IPS-15b (cell line): ENCODE measurements at regions not wholly inside any gene's neighbourhood (a gene's known extent, or its start where the extent isn't known, plus 50 kb on each side); places are given as distances from the start of the nearest gene placed in this dataset.

ENCODE experiments used
- H3K27me3 ChIP-seq: one replicate; pipeline ENCODE4 v1.6.1; 2013; ENCODE audit warnings: low read length; ENCODE audit not compliant: control insufficient read depth, insufficient read depth
- H3K36me3 ChIP-seq: one replicate; pipeline ENCODE4 v1.6.1; 2013; ENCODE audit warnings: low read length; ENCODE audit not compliant: control insufficient read depth, insufficient read depth
- H3K4me1 ChIP-seq: one replicate; pipeline ENCODE4 v1.6.1; 2013; ENCODE audit warnings: mild to moderate bottlenecking, low read length; ENCODE audit not compliant: control insufficient read depth, insufficient read depth
- H3K4me3 ChIP-seq: one replicate; pipeline ENCODE4 v1.5.1; 2013; ENCODE audit warnings: low read depth, low read length
- H3K9ac ChIP-seq: one replicate; pipeline ENCODE4 v1.6.1; 2013; ENCODE audit warnings: low read depth, mild to moderate bottlenecking, low read length
- H3K9me3 ChIP-seq: one replicate; pipeline ENCODE4 v1.6.1; 2013; ENCODE audit warnings: mild to moderate bottlenecking, low read length; ENCODE audit not compliant: control insufficient read depth, insufficient read depth

DNA sequence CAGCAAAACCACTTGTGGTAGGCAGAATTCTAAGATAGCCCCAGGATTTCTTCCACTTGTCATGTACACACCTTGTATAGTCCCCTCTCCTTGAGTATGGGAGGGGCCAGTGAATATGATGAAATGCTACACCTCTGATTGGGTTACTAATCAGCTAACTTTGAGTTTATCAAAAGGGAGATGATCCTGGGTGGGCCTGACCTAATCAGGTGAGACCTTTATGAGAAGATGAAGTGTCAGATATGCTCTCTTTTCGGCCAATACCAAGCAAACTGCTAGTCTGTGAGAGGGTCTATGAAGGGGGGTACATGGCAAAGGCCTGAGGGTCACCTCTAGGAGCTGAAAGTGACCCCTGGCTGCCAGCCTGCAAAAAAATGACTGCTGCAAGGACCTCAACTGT is 154.3 kb upstream of the CRY1 start:
- H3K9ac ChIP-seq = no peak overlapping the region
- H3K4me3 ChIP-seq = no peak overlapping the region
- H3K4me1 ChIP-seq = no peaks in the 10 kb centered on the region
- no peaks in the 10 kb centered on the region for H3K9me3 ChIP-seq
- H3K36me3 ChIP-seq = no peaks in the 10 kb centered on the region
- H3K27me3 ChIP-seq = no peaks in the 10 kb centered on the region

DNA sequence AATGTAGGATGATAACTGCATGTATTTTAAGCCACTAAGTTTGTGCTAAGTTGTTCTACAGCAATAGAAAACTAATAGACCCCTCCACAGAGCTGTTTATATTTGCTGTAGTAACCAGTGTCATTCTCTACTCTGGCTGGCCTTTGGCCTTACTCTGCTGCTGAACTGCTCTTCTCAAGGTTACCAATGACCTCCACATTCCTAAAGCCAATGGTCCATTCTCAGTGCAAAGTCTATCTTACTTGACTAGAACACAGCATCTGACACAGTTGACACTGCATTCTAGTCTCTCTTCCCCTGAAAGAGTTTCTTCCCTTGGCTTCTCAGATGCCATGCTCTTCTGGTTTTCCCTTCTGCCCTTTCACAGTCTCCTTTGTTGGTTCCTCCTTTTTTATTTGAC is 154.8 kb upstream of the CRY1 start:
- Histone ChIP-seq H3K4me1 (no peaks in the 10 kb centered on the region), H3K27me3 (no peaks in the 10 kb centered on the region), H3K9me3 (no peaks in the 10 kb centered on the region), H3K36me3 (no peaks in the 10 kb centered on the region), H3K9ac (no peak overlapping the region), H3K4me3 (no peak overlapping the region)

- H3K9ac ChIP-seq = no peak overlapping the region
- H3K4me1 ChIP-seq = no peaks in the 10 kb centered on the region
- H3K27me3 ChIP-seq = no peaks in the 10 kb centered on the region
Measured at GRCh38 chr12:107251288-107251687, 157.9 kb upstream of the CRY1 start.

DNA sequence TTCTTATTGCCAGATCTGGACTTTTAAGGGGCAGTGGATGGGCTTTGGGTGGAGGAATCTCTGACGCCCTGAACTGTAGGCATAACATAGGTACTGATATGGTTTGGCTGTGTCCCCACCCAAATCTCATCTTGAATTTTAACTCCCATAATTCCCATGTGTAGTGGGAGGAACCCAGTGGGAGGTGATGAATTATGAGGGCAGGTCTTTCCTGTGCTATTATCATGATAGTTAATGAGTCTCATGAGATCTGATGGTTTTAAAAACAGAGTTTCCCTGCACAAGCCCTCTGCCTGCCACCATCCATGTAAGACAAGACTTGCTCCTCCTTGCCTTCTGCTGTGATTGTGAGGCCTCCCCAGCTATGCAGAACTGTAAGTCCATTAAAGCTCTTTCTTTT is 160.0 kb upstream of the CRY1 start:
- Histone ChIP-seq H3K27me3 (no peaks in the 10 kb centered on the region), H3K9me3 (no peaks in the 10 kb centered on the region), H3K4me3 (no peak overlapping the region), H3K9ac (no peak overlapping the region), H3K36me3 (no peaks in the 10 kb centered on the region), H3K4me1 (no peaks in the 10 kb centered on the region)

More at GRCh38 chr12:107251288-107251687, 157.9 kb upstream of the CRY1 start:
- H3K36me3 ChIP-seq = no peaks in the 10 kb centered on the region
- H3K4me3 ChIP-seq = no peak overlapping the region
- H3K9me3 ChIP-seq = no peaks in the 10 kb centered on the region

GRCh38 chr12:107254258-107254856 is 161.0 kb upstream of the CRY1 start:
- no peaks in the 10 kb centered on the region for H3K9me3 ChIP-seq
- no peak overlapping the region for H3K9ac ChIP-seq
- no peaks in the 10 kb centered on the region for H3K4me1 ChIP-seq
- no peaks in the 10 kb centered on the region for H3K36me3 ChIP-seq
- H3K4me3 ChIP-seq = no peak overlapping the region
- H3K27me3 ChIP-seq = no peaks in the 10 kb centered on the region

DNA sequence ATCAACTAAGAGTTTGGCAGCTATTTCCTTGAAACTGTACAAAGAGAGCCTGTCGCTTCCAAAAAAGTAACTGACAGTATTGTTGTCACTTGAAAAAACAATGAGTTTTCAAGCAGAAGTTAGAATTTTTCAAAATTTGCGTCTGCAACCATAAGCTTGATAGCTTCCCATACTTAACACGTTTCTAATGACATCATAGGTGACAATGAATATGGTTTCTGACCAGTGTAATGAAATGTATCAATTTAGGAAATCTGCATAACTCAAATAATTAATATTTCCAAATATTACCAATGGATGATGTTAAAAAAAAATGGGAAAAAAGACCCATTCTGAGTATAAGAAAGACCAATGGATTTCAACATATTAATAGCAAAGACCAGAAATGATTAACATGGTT is 165.4 kb upstream of the CRY1 start:
- no peak overlapping the region for H3K9ac ChIP-seq
- no peaks in the 10 kb centered on the region for H3K27me3 ChIP-seq
- no peaks in the 10 kb centered on the region for H3K9me3 ChIP-seq
- H3K4me3 ChIP-seq = no peak overlapping the region
- no peaks in the 10 kb centered on the region for H3K36me3 ChIP-seq
- H3K4me1 ChIP-seq = no peaks in the 10 kb centered on the region

DNA sequence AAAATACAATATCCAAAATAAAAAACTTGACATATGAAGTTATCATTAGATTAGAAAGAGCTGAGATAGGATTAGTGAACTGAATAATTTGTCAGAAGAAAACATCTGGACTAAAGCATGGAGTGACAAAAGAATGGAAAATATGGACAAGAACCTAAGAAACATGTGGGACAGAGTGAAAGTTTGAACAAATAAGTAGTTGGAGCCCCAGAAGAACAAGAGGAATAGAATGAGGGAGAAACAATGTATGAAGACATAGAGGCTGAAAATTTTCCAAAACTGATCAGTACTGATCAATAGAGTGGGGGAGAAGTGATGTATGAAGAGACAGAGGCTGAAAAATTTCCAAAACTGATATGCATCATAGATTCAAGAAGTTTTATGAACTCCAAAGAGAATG is 170.6 kb upstream of the CRY1 start:
- H3K9ac ChIP-seq = no peak overlapping the region

DNA sequence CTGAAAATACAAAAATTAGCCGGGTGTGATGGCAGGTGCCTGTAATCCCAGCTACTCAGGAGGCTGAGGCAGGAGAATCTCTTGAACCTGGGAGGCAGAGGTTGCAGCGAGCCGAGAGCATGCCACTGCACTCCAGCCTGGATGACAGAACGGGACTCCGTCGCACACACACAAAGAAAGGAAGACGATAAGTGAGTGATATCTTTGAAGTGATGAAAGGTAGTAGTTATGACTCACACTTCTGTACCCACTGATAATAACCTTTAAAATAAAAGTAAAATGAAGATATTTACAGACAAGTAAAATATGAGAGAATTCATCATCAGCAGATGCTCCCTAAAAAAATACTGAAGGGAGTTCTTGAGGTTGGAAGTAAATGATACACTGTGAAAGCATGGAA is 171.3 kb upstream of the CRY1 start:
- Histone ChIP-seq H3K9me3 (no peaks in the 10 kb centered on the region), H3K9ac (no peak overlapping the region), H3K4me3 (no peak overlapping the region), H3K36me3 (no peaks in the 10 kb centered on the region), H3K4me1 (no peaks in the 10 kb centered on the region), H3K27me3 (no peaks in the 10 kb centered on the region)

More for the DNA sequence above, 170.6 kb upstream of the CRY1 start:
- Histone ChIP-seq H3K27me3 (no peaks in the 10 kb centered on the region), H3K9me3 (no peaks in the 10 kb centered on the region), H3K4me3 (no peak overlapping the region), H3K4me1 (no peaks in the 10 kb centered on the region), H3K36me3 (no peaks in the 10 kb centered on the region)

DNA sequence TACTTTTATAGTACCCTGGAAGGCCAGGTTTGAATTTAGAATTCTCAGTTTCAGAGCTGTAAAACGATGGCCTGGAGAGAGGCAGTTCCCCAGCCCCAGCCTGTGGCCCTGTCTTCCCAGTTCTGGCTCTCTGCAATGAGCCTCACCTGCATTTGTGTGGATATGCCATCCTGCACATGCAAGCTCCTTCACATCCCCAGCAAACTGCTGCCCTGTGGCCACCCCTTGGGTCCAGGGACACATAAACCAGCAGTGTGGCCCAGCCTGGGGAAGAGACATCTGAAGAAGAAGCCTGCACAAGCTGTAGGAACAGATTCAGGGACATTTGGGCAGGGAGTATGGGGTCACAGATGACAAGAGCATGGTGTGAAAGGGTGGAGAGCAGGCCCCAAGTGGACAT is 174.3 kb upstream of the CRY1 start:
- H3K36me3 ChIP-seq = no peaks in the 10 kb centered on the region
- H3K9me3 ChIP-seq = no peaks in the 10 kb centered on the region
- H3K27me3 ChIP-seq = no peaks in the 10 kb centered on the region
- H3K4me3 ChIP-seq = no peak overlapping the region
- no peak overlapping the region for H3K9ac ChIP-seq
- H3K4me1 ChIP-seq = no peaks in the 10 kb centered on the region

GRCh38 chr12:107271523-107271922 is 178.2 kb upstream of the CRY1 start:
- H3K4me3 ChIP-seq = no peak overlapping the region
- no peaks in the 10 kb centered on the region for H3K36me3 ChIP-seq
- no peaks in the 10 kb centered on the region for H3K9me3 ChIP-seq
- no peak overlapping the region for H3K9ac ChIP-seq
- H3K4me1 ChIP-seq = no peaks in the 10 kb centered on the region
- H3K27me3 ChIP-seq = no peaks in the 10 kb centered on the region

DNA sequence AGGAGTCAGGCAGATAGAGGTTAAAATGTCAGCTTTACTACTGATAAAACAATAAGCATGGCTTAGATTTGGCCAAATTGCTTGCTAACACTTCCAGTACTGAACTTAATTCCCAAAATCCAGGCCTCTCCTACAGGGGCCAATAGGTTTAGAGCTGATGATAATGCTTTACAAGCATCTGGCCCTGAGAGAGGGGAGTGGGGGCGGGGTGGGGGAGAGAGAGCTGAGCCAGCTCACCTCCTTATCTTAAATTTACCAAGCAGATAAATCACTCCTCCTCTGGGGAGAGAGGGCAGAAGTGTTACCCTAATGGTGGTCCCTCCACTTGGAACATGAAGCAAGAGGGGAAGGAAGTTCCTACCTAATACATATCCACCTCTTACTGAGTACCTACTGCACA is 182.2 kb upstream of the CRY1 start:
- Histone ChIP-seq H3K9me3 (no peaks in the 10 kb centered on the region), H3K27me3 (no peaks in the 10 kb centered on the region), H3K4me3 (no peak overlapping the region), H3K36me3 (no peaks in the 10 kb centered on the region), H3K9ac (no peak overlapping the region), H3K4me1 (no peaks in the 10 kb centered on the region)

- Histone ChIP-seq H3K9me3 (no peaks in the 10 kb centered on the region), H3K36me3 (no peaks in the 10 kb centered on the region), H3K4me3 (no peak overlapping the region), H3K27me3 (no peaks in the 10 kb centered on the region), H3K9ac (no peak overlapping the region), H3K4me1 (no peaks in the 10 kb centered on the region)
Measured at GRCh38 chr12:107277855-107278254, 184.5 kb upstream of the CRY1 start.
